Fibroblast of villous mesenchyme (primary cell): ENCODE measurements at regions not wholly inside any gene's neighbourhood (a gene's known extent, or its start where the extent isn't known, plus 50 kb on each side); places are given as distances from the start of the nearest gene placed in this dataset.

Experiments used
- DNase-seq: peaks from one replicate; pipeline ENCODE4 v3.0.0-alpha.2; 2010; ENCODE audit warnings: low read depth
- H3K4me3 ChIP-seq: 2 replicates; pipeline ENCODE4 v1.5.1; 2011; ENCODE audit warnings: low read depth, mild to moderate bottlenecking, low read length
- TF ChIP-seq, protein P1 (sequence below): IDR thresholded peaks from 2 replicates; pipeline ENCODE4 v1.5.1; 2012; ENCODE audit warnings: low read depth, mild to moderate bottlenecking, low read length; ENCODE audit not compliant: insufficient read depth

GRCh38 chr3:132262956-132263355 lies 54.3 kb upstream of the ACP3 start:
- TF ChIP-seq, protein P1, sequence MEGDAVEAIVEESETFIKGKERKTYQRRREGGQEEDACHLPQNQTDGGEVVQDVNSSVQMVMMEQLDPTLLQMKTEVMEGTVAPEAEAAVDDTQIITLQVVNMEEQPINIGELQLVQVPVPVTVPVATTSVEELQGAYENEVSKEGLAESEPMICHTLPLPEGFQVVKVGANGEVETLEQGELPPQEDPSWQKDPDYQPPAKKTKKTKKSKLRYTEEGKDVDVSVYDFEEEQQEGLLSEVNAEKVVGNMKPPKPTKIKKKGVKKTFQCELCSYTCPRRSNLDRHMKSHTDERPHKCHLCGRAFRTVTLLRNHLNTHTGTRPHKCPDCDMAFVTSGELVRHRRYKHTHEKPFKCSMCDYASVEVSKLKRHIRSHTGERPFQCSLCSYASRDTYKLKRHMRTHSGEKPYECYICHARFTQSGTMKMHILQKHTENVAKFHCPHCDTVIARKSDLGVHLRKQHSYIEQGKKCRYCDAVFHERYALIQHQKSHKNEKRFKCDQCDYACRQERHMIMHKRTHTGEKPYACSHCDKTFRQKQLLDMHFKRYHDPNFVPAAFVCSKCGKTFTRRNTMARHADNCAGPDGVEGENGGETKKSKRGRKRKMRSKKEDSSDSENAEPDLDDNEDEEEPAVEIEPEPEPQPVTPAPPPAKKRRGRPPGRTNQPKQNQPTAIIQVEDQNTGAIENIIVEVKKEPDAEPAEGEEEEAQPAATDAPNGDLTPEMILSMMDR: no peak
- H3K4me3 ChIP-seq: no peak overlapping the region
- DNase-seq: no peak

GRCh38 chr3:132265028-132265427 lies 52.2 kb upstream of the ACP3 start:
- H3K4me3 ChIP-seq: no peak overlapping the region
- DNase-seq: no peak
- TF ChIP-seq, protein P1: no peak

DNA sequence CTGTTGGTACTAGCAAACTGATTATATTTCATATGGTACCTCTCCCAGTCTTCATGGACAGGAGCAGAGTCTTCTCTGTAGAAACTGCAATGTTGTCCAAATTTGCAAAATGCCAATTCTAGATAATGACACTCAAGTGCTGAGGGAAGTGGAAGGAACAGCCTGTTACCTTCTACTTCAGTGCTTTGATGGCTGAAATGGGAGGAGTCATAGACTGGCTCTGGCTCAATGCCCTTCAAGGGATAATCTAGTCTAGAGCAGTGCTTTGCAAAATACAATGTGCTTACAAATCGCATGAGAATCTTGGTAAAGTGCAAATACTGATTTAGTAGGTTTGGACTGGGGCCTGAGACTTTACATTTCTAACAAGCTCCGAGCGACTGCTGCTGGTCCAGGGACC lies 51.7 kb upstream of the ACP3 start:
- no peak overlapping the region for H3K4me3 ChIP-seq
- TF ChIP-seq, protein P1: no peak
- DNase-seq: no peak

DNA sequence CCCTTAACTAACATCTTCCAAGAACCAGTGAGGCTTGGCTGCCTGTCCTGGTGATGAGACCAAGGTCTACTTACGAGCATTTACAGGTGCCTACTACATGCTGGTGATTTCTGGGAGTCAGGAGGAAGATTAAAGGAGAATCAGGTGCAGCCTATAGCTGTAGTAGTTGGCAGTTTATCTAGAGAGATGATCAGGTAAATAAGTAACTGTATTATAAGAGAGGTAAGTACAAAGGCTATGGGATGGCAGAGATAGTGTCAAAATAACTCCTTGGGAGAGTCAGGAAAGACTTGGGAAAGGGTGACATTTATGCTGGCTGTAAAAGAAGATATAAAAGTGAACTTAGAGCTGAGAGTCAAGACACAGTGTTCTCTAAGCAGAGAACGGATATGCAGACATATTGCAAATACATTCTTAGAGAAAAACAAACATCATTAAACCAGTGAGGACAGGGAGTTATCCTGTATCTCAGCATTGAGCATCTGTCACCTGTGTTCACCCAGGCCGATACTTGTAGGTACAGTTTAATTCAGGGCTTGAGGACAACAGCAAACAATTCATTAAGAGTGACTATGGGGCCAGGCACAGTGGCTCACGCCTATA lies 49.7 kb upstream of the ACP3 start:
- TF ChIP-seq, protein P1: no peak
- no peak for DNase-seq
- no peak overlapping the region for H3K4me3 ChIP-seq
